Stimulated activated CD8-positive, alpha-beta memory T cell treated with anti-CD3 and anti-CD28 coated beads, Interleukin-7, amount 100 ng/mL, for 48 hours (primary cell): ENCODE measurements at regions not wholly inside any gene's neighbourhood (a gene's known extent, or its start where the extent isn't known, plus 50 kb on each side); places are given as distances from the start of the nearest gene placed in this dataset.

Experiments used
- DNase-seq, 2 donors: peaks; one replicate each; pipeline ENCODE4 v3.0.0-alpha.2; 2020; ENCODE audit warnings: low read depth in 1 of 2; ENCODE audit errors: extremely low read depth in 1 of 2

DNA sequence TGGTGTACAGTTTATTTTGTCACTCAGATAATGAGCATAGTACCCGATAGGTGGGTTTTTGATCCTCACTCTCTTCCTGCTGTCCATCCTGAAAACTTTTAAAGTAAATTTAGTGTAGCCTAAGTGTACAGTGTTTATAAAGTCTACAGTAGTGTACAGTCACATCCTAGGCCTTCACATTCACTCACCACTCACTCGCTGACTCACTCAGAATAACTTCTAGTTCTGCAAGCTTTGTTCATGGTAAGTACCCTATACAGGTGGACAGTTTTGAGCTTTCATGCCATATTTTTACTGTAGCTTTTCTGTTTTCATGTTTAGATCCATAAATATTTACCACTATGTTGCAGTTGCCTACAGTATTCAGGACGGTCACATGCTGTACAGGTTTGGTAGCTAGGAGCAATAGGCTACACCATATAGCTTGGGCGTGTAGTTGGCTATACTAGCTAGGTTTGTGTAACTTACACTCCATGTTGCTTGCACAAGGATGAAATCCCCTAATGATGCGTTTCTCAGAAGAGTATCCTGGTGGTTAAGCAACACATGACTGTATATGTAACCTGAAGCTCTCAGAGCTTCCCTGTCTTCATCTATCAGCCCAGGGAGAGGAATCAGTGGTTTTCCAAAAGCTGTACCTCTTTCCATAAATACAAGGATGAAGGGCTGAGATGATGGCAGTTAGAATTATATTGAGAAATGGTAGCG, 87.6 kb upstream of the SLC25A26 start:
- DNase-seq = no peak

DNA sequence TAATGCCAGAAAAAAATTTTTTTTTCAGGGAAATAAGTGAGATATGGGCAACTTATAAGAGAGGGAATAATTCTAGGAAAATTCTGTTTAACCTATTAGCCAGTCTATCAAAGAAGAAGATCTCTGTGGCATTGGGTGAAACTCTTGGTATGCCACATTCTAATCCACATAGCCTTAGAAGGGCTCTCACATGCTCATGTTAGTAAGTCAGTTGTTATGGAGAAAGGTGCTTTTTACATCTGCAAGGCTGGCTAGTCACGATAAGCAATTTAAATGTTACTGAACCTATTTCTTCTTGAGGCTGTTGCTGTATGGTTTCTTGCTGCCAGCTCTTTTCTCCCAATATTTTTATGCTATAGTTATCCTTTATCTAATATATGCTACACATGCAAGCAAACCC, 89.9 kb upstream of the MAGI1 start:
- DNase-seq = no peak

DNA sequence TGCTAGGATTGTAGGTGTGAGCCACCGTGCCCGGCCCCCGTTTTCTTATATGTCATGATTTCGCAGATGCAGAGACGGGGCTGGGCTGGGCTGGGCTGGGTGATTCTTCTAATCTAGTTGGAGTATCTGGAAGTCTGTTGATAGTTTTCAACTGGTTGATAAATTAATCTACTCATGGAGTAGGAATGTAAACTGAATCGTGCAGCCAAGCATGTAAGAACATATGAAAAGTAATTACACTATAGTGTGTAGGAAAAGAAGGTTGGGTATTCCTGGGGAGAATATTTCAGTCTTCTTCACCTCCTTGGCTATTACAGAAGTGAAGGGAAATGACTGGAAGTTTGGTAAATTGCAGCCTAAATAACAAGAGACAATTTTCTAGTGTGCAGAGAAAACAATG, 82.6 kb upstream of the MAGI1 start:
- DNase-seq = no peak

DNA sequence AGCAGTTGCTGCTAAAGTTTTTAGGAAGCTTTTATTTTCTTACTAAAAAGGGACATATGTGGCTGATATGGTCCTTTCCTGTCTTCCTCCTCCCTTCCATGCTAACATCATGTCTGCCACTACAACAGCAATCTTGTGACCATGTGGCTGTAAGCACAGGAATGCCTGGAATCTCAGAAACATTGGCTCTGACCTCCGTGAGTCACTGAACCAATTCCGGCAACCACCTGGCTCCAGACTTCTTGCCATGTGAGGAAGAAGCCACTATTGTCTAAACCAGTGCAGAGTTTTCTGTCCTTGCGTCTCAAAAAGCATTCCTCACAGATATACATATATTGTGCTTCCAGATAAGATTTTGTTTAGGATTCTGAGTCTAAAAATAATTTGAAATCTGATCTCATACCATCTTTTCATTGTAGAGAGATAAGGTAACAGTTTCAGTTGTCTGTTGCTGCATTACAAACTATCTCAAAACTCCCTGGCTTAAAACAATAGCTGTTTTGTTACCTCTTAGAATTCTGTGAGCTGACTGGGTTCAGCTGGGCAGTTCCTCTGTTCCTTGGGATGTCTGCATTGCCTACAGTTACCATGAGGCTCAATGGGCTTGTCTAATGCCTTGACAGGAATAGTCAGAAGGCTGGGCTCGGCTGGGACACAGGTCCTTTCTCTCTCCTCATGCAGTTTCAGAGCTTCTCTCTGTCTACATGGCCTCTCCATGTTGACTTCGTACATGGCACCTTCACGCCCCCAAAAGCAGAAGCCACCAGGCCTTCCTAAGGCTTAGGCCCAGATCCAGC, 77.3 kb upstream of the MAGI1 start:
- DNase-seq = no peak

DNA sequence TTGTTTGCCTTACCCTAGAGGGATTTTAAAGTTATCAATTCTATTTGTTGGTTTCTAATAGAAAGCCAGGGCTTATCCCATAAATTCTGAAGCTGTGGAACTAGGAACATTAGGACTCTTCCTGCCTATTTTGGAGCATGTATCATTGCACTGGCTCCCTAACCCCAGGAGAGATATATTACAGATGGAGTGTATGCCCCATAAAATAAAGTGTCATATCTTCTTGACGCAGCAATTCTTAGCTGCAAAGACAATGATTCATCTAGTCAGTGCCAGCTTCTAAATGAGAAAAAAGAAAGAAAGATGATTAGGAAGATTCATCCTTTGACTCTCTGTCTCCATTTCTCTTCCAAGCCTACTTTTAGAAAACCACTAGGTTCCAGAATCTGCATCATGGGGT, 74.8 kb upstream of the MAGI1 start:
- no peak for DNase-seq

DNA sequence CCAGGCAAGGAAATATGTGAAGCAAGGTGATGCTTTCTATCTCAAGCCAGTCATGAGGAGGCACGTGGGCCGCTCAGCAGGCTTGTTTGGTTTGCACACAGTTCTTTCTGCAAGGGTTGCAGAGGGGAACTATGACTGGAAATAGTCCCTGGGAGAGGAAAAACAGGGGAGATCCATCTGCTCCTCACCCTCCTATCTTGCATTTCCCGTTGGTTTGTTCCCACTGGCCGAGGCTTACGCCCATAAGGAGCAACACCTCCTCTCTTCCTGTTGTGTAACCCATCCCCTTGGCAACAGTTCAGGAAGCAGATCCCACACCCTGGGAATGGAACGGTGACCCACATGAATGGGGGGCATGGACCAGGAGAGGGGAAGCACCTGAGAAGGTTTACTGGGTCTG, 72.1 kb upstream of the MAGI1 start:
- DNase-seq = no peak

DNA sequence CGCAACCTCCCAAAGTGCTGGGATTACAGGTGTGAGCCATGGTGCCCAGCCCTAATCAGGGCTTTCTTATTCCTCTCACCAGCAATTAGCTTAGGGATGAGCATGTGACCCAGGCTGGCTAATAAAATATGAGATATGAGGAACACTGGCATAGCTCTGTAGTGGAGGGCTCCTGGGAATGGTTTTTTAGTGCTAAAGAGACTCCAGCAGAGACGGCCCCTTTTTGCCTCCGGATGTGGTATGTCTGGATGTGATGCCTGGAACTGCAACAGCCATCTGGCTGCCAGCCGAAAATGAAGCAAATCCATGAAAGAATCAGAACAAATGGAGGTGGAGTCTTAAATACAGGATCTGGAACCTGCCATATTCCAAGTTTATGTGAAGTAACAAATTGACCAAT, 69.1 kb upstream of the MAGI1 start:
- DNase-seq = no peak

DNA sequence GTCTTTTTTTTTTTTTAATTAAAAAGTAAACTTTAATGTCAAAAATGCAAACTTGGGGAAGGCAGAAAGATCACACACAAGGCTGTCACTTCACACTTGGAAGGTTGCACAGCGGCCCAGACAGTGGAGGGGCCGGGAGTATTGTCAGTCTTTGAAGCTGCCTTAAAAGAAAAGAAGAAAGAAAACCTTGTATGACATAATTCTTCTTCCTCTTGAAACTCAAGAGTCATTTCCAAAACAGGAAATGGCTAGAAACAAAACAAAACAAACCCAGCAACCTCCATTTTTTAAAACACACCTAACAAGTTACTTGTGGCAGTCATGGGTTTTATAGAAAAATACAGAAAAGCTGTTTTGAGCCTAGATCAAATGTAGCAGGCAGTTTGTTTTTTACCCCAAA, 68.1 kb upstream of the MAGI1 start:
- no peak for DNase-seq

DNA sequence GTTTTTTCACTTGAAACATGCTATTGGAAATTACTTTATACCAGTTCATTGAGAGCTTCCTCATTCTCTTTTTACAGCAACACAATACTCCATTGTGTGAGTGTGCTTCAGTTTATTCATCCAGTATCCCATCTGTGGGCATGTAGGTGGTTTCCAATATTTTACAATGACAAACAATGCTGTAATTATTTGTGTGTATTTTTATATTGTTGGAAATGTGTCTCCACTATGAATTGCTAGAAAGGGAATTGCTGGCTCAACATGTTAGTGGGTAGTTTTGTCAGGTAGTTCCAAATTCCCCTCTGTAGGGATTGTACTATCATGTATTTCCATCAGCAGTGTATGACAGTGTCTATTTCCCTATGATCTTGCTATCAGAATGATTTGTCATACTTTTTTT, 65.8 kb upstream of the MAGI1 start:
- no peak for DNase-seq

DNA sequence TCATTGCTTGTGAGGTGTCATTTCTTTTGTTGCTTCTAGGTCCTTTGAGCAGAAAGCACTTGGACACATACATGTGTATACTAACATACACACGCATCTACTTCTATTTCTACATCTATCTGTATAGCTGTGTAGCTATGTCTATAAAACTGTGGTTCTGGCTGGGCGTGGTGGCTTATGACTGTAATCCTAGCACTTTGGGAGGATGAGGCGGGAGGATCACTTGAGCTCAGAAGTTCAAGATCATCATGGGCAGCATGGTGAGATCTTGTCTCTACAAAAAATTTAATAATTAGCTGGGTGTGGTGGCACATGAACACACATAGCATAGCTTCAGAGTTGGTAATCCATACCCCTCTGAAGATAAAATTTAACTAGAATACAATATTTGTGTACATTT, 65.0 kb upstream of the MAGI1 start:
- DNase-seq = no peak

DNA sequence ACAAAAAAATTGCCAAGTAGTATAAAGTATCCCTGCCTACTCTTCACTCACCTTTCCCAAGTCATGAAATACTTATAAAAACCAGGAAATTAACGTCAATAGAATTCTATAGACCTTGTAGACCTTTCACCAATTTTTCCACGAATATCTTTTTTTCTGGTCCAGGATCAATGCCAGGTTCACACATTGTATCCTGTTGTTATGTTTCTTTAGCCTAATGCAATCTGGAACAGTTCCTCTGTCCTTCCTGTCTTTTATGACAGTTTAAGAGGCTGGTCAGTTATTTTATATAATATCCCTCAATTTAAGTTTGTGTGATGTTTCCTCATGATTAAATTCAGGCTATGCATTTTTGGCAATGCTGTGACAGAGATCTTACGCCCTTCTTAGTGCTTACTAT, 63.2 kb upstream of the MAGI1 start:
- DNase-seq = no peak

DNA sequence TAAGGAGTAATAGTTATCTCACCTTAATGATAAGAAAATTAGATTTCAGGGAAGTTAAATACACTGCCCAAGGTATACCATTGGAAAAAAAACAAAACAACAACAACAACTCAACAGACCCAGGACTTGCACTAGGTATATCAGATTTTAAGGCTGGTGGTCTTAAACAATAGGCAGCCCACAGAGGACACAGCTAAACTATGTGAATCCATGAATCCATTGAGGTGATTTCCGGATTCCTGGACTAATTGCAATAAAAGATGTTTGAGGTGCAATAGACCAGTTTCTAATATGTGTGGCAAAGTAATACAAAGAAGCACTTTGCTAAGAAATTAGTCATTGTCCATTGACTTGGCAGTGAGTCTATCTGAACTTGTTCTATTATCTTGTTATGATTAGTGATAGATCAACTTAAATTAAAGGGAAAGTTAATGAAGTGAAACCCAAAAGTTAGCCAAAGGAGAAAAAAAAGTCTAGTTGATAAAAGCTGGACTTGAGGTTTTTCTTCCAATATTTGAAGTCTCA, 60.9 kb upstream of the MAGI1 start:
- no peak for DNase-seq

DNA sequence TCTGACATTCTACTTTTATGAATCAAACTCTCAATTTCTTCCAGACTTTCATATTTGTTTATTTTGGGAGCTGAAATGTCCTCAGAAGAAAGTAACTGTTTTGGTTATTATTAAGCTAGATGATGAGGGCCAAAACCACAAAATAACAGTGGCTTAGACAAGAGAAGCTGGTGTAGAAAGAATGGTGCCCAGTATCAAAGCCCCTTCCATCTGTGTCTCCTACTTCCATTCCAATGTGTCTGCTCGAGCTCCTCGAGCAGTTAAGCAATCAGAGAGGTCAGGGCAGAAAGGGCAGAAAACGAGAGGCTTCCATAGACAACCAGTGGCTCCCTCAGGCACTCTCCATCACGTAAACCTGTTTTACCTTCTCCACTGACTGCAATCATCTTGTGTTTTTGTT, 59.7 kb upstream of the MAGI1 start:
- DNase-seq = no peak

DNA sequence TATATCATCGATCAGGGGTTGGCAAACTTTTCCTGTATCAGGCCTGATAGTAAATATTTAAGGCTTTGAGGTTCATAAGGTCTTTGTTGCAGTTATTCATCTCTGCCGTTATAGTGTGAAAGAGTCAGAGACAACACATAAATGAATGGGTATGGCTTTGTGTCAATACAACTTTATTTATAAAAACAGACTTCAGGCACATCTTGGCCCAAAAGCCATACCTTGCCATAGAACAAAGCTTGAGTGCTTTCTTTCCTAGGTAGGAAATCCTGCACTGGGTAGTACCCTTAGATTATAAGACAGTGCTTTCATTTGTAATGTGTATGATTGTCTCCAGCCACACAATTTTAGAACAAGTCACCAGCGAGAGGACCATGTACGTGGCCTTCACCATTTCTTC, 58.9 kb upstream of the MAGI1 start:
- no peak for DNase-seq

DNA sequence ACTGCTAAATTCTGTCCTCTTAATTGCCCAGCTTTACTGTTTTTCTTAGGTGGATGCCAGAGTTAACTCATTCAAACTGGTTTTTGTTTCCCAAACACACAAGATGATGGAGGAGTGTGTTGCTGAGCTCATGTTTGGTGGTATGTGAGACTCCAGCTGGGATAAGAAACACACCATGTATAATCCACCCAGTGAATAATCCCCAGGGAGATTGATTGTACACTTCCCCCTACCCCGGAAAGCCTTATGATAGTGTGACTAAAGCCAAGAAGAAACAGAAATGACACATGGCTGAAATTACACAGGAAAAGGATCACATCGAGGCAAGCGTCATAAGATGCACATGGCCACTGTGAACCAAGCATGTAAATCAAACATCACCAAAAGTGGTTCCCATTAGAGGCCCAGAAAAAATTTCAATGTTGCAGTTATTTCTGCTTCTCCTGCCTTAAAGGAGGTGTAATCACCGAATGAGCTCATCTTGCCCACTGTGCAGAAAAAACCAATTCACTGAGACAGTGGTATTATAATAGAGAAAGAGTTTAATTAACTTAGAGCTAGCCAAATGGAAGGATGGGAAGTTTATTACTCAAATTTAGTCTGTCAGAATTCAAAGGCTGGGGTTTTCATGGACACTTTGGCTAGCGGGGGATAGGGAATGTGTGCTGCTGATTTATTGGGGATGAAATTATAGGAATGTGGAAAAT, 56.7 kb upstream of the MAGI1 start:
- no peak for DNase-seq

DNA sequence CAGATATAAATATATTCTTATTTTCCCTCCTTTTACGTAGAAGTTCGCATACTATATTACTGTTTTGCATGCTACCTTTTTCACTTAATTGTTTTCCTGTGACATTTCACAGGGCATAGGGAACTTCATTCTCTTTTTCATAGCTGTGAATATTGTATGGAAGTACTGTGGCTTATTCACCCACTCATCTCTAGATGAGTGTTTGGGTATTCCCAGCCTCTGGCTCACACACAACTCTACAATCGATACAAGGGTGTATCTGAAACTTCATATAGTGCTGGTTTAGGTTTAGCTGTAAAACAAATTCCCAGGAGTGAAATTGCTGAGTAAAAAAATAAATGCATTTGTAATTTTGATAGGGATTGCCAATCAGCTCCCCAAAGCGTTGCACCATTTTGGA, 55.3 kb upstream of the MAGI1 start:
- DNase-seq = no peak

DNA sequence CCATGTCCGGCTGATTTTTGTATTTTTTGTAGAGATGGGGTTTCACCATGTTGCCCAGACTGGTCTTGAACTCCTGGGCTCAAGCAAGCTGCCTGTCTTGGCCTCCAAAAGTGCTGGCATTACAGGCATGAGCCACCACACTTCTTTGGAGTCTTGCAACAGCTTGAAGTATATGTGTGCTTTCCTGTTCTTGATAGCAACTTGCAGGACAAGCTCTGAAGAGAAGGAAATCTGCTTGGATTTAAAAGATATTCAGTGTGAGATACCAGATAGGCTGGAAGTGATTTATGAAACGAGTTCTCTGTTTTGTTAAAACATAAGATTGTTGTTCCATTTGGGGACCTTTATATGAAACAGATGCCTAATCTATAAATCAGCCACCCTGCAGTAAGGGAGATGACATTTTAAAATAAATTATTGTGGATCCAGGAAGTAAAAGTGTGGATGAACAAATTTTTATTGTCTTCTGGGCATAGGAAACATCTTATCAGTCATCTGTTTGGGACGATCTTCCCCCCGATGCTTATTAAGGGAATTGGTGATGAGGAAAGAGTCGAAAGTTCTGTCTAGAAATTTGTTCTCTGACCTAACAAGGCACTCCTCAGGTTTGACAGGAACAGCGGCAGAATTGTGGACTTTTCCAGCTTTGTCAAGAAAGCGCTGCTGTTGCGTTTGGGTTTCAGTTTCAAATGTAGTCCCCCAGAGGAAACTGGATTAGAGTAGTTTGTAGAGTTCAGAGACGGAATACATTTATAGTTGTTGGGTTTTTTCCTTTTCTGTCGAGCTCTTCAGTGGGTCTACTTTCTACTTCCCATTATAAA, 53.7 kb upstream of the MAGI1 start:
- no peak for DNase-seq
